Uterus (tissue), 3 donors: ENCODE measurements at regions not wholly inside any gene's neighbourhood (a gene's known extent, or its start where the extent isn't known, plus 50 kb on each side); places are given as distances from the start of the nearest gene placed in this dataset.

Experiments
- DNase-seq, 2 donors: peaks; one replicate each; pipeline ENCODE4 v3.0.0-alpha.2; 2019 to 2020
- H3K27ac ChIP-seq, 2 donors: fragments of 200-600 bp; sonication (generic); 1 replicate in 1 of 2; 2 replicates in 1 of 2; pipeline ENCODE4 v1.5.1; 2016 to 2018
- H3K27me3 ChIP-seq, 2 donors: fragments of 200-600 bp; sonication (generic); one replicate each; pipeline ENCODE4 v1.5.1; 2018 to 2019; ENCODE audit warnings: control low read depth in 1 of 2
- H3K36me3 ChIP-seq, 2 donors: fragments of 200-600 bp; sonication (generic); one replicate each; pipeline ENCODE4 v1.5.1; 2019; ENCODE audit warnings: control low read depth in 1 of 2
- H3K4me1 ChIP-seq, 2 donors: fragments of 200-600 bp; sonication (generic); one replicate each; pipeline ENCODE4 v1.5.1; 2018 to 2019; ENCODE audit warnings: control low read depth in 1 of 2
- H3K4me3 ChIP-seq, 2 donors: fragments of 200-600 bp; sonication (generic); 1 replicate in 1 of 2; 2 replicates in 1 of 2; pipeline ENCODE4 v1.5.1; 2018 to 2019; ENCODE audit warnings: mild to moderate bottlenecking in 1 of 2
- H3K9me3 ChIP-seq, 2 donors: fragments of 200-600 bp; sonication (generic); one replicate each; pipeline ENCODE4 v1.5.1; 2019; ENCODE audit warnings: control low read depth in 1 of 2
- CTCF ChIP-seq, 4 experiments: fragments of 200-600 bp in 2 of 4; fragments of 450-650 bp in 2 of 4; sonication (generic) in 2 of 4; IDR thresholded peaks; one replicate each; pipeline ENCODE4 v1.5.1; 2016 to 2019; ENCODE audit warnings: antibody characterized with exemption in 4 of 4, mild to moderate bottlenecking in 2 of 4, moderate library complexity in 1 of 4
- POLR2A ChIP-seq, 2 donors: fragments of 450-650 bp; IDR thresholded peaks; one replicate each; pipeline ENCODE4 v1.6.1; 2016; ENCODE audit warnings: antibody characterized with exemption in 2 of 2, mild to moderate bottlenecking in 1 of 2, moderate library complexity in 1 of 2
- intact Hi-C: fragments of 100-400 bp; cut with DNase I; formaldehyde crosslinking; loops from one replicate; pipeline ENCODE4 v1.15.1; 2023; ENCODE audit warnings: low total_unique reads
- donor health status: DM: yes; HTN: yes; CAD: no.

- no peak for DNase-seq
- Histone ChIP-seq H3K9me3 (no peaks in the 10 kb centered on the region), H3K27me3 (no peaks in the 10 kb centered on the region), H3K27ac (no peak overlapping the region), H3K4me1 (no peaks in the 10 kb centered on the region), H3K36me3 (no peaks in the 10 kb centered on the region), H3K4me3 (no peak overlapping the region)
- no peak for TF ChIP-seq CTCF (IDR thresholded peaks at IDR 0.05)
- TF ChIP-seq POLR2A (IDR thresholded peaks at IDR 0.05) = no peak
- intact Hi-C loops = no loop called here
Measured at GRCh38 chr3:18883571-18883970, 264.7 kb upstream of the KCNH8 start.

GRCh38 chr3:18880691-18881090 is 267.6 kb upstream of the KCNH8 start:
- intact Hi-C loops = no loop called here
- Histone ChIP-seq H3K27me3 (no peaks in the 10 kb centered on the region), H3K4me1 (no peaks in the 10 kb centered on the region), H3K4me3 (no peak overlapping the region), H3K9me3 (no peaks in the 10 kb centered on the region), H3K36me3 (no peaks in the 10 kb centered on the region), H3K27ac (no peak overlapping the region)
- TF ChIP-seq POLR2A (IDR thresholded peaks at IDR 0.05) = no peak
- no peak for TF ChIP-seq CTCF (IDR thresholded peaks at IDR 0.05)
- DNase-seq = no peak

- no peak for DNase-seq
- H3K9me3 ChIP-seq = no peaks in the 10 kb centered on the region
- H3K27me3 ChIP-seq = no peaks in the 10 kb centered on the region
- TF ChIP-seq POLR2A (IDR thresholded peaks at IDR 0.05) (no peak), CTCF (IDR thresholded peaks at IDR 0.05) (no peak)
- no peak overlapping the region for H3K4me3 ChIP-seq
- H3K27ac ChIP-seq = no peak overlapping the region
- intact Hi-C loops = no loop called here
- H3K4me1 ChIP-seq = no peaks in the 10 kb centered on the region
- no peaks in the 10 kb centered on the region for H3K36me3 ChIP-seq
Measured at GRCh38 chr3:18872466-18872865, 275.8 kb upstream of the KCNH8 start.

GRCh38 chr3:18870642-18871041 is 277.7 kb upstream of the KCNH8 start:
- no peak for DNase-seq
- intact Hi-C loops = no loop called here
- no peaks in the 10 kb centered on the region for H3K27me3 ChIP-seq
- no peak overlapping the region for H3K4me3 ChIP-seq
- no peaks in the 10 kb centered on the region for H3K4me1 ChIP-seq
- no peaks in the 10 kb centered on the region for H3K36me3 ChIP-seq
- TF ChIP-seq POLR2A (IDR thresholded peaks at IDR 0.05) (no peak), CTCF (IDR thresholded peaks at IDR 0.05) (no peak)
- no peak overlapping the region for H3K27ac ChIP-seq
- no peaks in the 10 kb centered on the region for H3K9me3 ChIP-seq

DNA sequence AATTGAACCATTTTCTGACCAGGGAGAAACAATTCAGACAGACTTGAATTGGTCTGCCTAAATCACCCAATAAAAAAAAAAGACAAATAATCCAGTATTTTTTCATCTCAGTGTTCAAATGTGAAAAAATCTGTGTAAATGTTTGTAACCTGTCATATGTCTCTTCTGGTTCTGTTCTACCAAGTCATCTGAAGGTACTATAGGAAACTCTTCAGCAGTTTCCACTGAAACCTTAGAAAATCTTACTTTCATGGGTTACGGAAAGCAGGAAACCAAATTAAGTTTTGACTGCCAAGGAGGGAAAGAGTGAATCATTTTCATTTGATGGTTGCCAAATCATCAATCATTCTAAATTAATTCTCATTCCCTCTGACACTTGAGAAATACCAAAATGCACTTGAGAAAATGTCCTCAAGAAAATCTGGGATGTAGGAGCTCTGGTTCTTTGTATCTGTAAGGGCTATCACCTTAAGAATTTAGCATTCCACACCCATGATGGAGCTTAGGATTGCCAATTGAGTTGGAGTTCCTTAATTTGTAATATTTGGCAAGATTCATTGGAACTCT is 278.2 kb upstream of the KCNH8 start:
- no peak for DNase-seq
- Histone ChIP-seq H3K4me3 (no peak overlapping the region), H3K4me1 (no peaks in the 10 kb centered on the region), H3K27me3 (no peaks in the 10 kb centered on the region), H3K36me3 (no peaks in the 10 kb centered on the region), H3K9me3 (no peaks in the 10 kb centered on the region), H3K27ac (no peak overlapping the region)
- no peak for TF ChIP-seq POLR2A (IDR thresholded peaks at IDR 0.05)
- TF ChIP-seq CTCF (IDR thresholded peaks at IDR 0.05) = no peak
- intact Hi-C loops = no loop called here
